ENCODE measurements at regions not wholly inside any gene's neighbourhood (a gene's known extent, or its start where the extent isn't known, plus 50 kb on each side); places are given as distances from the start of the nearest gene placed in this dataset.

DNA sequence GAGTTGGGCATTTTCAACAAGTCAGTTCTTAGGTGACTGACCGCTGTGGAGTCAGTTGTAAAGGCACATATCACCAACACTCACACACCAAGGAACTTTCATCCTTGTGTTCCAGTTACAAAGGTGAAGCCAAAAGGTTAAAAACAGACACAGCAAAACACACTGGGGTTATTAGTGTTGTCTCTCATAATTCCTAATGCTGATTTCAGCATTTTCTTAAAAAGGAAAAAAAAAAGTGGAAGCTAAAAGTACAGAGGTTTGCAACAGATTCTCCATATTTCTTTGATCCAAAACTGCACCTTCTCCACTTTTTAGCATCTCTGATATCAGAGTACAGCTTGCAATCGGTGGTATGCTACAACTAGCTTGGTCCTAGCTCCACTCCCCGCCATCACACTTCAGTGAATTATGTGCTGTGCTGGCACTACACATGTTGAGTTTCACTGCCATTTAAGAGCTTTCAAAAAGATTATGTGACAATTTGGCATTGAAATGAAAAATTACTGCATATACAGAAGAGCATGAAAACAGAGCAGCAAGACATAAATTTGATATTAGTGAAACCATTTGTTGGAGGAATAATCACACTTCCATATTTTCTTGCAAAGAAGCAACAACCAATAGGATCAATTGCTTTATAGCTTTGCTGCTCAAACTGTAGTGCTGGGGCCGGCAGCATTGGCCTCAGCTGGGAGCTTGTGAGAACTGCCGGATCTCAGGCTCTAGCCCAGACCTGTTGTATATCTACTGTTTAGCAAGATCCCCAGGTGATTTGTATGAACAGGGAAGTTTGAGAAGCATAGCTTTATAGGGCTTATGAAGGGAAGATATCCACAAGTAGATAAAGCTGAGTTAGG lies 62.3 kb upstream of the DAPL1 start:
- no peak for DNase-seq (ENCODE audit: extremely low read depth, insufficient read length)
- TF ChIP-seq, protein P1, sequence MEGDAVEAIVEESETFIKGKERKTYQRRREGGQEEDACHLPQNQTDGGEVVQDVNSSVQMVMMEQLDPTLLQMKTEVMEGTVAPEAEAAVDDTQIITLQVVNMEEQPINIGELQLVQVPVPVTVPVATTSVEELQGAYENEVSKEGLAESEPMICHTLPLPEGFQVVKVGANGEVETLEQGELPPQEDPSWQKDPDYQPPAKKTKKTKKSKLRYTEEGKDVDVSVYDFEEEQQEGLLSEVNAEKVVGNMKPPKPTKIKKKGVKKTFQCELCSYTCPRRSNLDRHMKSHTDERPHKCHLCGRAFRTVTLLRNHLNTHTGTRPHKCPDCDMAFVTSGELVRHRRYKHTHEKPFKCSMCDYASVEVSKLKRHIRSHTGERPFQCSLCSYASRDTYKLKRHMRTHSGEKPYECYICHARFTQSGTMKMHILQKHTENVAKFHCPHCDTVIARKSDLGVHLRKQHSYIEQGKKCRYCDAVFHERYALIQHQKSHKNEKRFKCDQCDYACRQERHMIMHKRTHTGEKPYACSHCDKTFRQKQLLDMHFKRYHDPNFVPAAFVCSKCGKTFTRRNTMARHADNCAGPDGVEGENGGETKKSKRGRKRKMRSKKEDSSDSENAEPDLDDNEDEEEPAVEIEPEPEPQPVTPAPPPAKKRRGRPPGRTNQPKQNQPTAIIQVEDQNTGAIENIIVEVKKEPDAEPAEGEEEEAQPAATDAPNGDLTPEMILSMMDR (IDR thresholded peaks at IDR 0.05; ENCODE audit: insufficient read depth, low read length, poor library complexity, severe bottlenecking), result no peak
- Histone ChIP-seq H3K27me3 (replicated peaks; ENCODE audit: control insufficient read depth, insufficient read depth, low read length) (no peaks in the 10 kb centered on the region; the same call in 1 of the 2 replicates), H3K36me3 (ENCODE audit: control insufficient read depth, insufficient read depth, low read length) (no peaks in the 10 kb centered on the region), H3K4me3 (replicated peaks; ENCODE audit: low read depth, low read length) (no peak overlapping the region)

DNA sequence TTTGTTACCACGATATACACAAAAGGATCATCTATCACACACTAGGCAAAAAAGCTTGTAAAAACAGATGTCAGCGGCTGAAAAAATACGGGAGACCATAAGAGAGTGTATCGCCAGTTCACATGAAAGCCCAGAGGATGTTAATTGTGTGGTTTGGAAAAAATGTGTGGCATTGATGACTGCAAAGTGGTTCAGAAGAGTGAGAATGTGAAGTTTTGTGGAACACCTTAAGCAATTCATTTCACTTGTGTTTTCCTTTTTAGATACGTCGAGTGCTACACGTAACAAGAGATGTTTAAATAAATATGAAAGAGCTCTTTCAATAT lies 61.7 kb upstream of the DAPL1 start:
- TF ChIP-seq, protein P1 (IDR thresholded peaks at IDR 0.05; ENCODE audit: insufficient read depth, low read length, poor library complexity, severe bottlenecking), result no peak
- DNase-seq (ENCODE audit: extremely low read depth, insufficient read length), result no peak
- H3K27me3 ChIP-seq (replicated peaks; ENCODE audit: control insufficient read depth, insufficient read depth, low read length), result no peaks in the 10 kb centered on the region; the same call in none of the 2 replicates
- H3K36me3 ChIP-seq (ENCODE audit: control insufficient read depth, insufficient read depth, low read length), result no peaks in the 10 kb centered on the region
- H3K4me3 ChIP-seq (replicated peaks; ENCODE audit: low read depth, low read length), result no peak overlapping the region

DNA sequence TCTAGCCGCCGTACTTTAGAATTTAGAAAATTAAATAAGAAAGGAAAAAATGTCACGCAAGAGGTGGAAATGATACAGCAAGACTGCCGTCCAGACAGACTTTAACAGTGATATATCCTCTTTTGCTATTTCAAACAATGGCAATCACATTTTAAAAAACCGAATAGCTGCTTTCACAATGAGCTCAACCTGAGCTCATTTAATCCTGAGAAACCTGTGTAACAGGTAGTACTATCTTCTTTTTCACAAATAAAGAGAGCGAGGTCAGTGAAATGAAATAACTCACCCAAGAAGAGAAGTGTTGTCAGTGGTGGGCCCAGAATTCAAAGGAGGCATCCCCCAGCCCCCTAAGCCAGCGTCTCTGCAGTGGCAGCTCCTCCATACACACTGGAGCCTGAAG lies 60.7 kb upstream of the DAPL1 start:
- H3K27me3 ChIP-seq (replicated peaks; ENCODE audit: control insufficient read depth, insufficient read depth, low read length), result no peaks in the 10 kb centered on the region; the same call in none of the 2 replicates

DNA sequence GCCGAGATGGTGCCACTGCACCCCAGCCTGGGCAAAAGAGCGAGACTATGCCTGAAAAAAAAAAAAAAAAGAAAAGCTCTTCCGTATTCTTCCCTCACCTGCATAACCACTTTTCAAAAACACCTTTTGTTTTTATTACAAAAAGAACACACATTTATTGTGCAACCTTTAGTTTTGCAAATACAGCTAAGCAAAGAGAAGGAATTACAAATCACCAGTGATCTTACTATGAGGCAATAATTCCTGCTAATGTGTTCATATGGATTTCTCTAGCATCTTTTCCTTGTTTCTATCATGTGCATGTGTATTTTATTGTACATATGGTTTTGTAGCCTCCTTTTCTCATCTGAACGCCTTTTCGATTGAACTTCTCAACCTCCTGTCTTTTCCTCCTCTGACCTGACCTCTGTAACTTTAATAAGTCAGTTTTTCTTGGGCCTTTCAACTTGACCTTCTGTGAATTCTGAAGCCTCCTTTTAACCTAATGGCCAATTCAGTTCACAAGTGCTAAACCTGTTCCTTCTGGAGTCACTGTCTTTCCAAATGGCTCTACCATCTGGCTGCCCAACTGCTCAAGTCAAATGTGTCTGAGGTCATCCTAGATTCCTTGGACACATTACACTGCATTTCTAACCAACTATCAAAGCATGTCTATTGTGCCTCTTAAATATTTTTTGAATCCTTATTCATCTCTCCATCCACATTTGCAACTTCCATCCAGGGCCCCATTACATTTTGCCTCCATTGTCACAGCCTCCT lies 59.1 kb upstream of the DAPL1 start:
- peaks cover 3% of the 10 kb centered on the region for H3K27me3 ChIP-seq (replicated peaks; ENCODE audit: control insufficient read depth, insufficient read depth, low read length)
- no peaks in the 10 kb centered on the region for H3K36me3 ChIP-seq (ENCODE audit: control insufficient read depth, insufficient read depth, low read length)
- no peak overlapping the region for H3K4me3 ChIP-seq (replicated peaks; ENCODE audit: low read depth, low read length)
- DNase-seq (ENCODE audit: extremely low read depth, insufficient read length), result no peak
- TF ChIP-seq, protein P1 (IDR thresholded peaks at IDR 0.05; ENCODE audit: insufficient read depth, low read length, poor library complexity, severe bottlenecking), result no peak

More for the DNA sequence above, 60.7 kb upstream of the DAPL1 start:
- no peaks in the 10 kb centered on the region for H3K36me3 ChIP-seq (ENCODE audit: control insufficient read depth, insufficient read depth, low read length)
- no peak overlapping the region for H3K4me3 ChIP-seq (replicated peaks; ENCODE audit: low read depth, low read length)
- DNase-seq (ENCODE audit: extremely low read depth, insufficient read length), result no peak
- TF ChIP-seq, protein P1 (IDR thresholded peaks at IDR 0.05; ENCODE audit: insufficient read depth, low read length, poor library complexity, severe bottlenecking), result no peak

DNA sequence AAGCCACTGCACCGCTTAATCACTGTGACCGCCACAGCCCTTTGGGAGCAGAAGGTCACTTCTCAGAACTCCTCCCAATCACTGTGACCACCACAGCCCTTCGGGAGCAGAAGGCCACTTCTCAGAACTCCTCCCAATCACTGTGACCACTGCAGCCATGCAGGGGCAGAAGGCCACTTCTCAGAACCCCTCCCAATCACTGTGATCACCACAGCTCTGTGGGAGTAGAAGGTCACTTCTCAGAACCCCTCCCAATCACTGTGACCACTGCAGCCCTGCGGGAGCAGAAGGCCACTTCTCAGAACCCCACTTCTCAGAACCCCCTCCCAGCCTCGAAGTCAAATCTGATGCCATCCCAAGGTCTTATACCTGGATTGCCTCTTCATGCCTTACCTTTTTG lies 56.8 kb upstream of the DAPL1 start:
- Histone ChIP-seq H3K27me3 (replicated peaks; ENCODE audit: control insufficient read depth, insufficient read depth, low read length) (peaks cover 3% of the 10 kb centered on the region), H3K4me3 (replicated peaks; ENCODE audit: low read depth, low read length) (no peak overlapping the region), H3K36me3 (ENCODE audit: control insufficient read depth, insufficient read depth, low read length) (no peaks in the 10 kb centered on the region)
- TF ChIP-seq, protein P1 (IDR thresholded peaks at IDR 0.05; ENCODE audit: insufficient read depth, low read length, poor library complexity, severe bottlenecking), result no peak
- no peak for DNase-seq (ENCODE audit: extremely low read depth, insufficient read length)
